Skin of body (tissue), 1 donor: ENCODE measurements at regions not wholly inside any gene's neighbourhood (a gene's known extent, or its start where the extent isn't known, plus 50 kb on each side); places are given as distances from the start of the nearest gene placed in this dataset.

Experiments used
- DNase-seq: peaks from one replicate; lab custom pipeline; 2025; lab: John Stamatoyannopoulos, UW

DNA sequence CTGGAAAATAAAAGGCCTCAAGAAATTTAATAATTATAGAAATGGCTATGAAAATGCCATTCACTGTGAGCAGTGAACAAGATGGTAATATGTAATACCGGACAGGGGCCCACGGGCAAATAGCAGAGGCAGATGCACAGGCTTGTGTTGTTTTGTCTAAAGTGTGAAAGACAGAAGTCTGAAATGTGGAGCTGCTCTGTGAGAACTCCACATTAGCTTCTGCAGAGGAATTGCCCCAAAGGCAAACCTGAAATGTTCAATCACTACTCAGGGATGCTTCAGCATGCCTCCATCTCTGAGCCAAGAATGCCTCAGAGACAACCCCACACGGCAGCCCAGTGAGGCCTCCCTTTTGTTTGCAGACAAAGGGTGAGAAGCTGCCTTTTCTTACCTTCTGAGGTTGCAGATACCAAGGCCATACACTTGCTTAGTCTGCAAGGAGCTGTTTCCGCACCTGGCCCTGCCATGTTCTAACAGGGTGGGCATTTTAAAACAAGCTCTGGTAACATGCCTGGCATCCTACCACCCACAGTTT is 124.3 kb upstream of the CXCL14 start:
- DNase-seq, result no peak

DNA sequence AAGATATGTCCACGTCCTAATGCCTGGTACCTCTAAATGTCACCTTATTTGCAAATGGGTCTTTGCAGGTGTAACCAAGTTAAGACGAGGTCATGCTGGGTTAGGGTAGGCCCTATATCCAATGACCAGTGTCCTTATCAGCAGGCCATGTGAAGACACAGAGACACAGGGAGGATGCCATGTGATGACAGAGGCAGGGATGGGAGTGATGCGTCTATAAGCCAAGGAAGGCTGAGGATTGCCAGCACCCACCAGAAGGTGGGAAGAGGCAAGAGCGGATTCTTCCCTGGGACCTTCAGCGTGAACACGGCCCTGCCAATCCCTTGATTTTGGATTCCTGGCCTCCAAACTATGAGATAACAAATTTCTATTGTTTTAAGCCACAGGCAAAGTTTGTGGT is 123.4 kb upstream of the CXCL14 start:
- DNase-seq, result no peak

DNA sequence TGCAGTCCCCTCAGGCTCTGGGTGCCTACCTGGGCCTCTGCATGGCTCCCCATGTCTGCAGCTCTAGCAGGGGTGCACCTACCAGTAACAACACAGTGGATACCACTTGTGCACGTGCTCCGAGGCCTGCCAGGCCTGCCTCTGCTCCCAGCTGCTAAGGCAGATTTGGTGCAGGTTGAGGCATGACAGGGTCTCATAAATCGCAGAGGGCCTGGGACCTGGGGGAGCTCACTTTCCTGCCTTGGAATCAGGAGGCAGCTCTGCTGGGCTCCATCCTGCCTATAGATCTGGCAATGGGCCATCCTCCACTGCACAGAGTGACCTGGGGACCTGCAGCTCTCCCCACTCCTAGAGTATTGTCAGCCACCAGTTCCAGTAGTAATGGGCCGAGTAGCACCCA is 121.9 kb upstream of the CXCL14 start:
- DNase-seq, result no peak

DNA sequence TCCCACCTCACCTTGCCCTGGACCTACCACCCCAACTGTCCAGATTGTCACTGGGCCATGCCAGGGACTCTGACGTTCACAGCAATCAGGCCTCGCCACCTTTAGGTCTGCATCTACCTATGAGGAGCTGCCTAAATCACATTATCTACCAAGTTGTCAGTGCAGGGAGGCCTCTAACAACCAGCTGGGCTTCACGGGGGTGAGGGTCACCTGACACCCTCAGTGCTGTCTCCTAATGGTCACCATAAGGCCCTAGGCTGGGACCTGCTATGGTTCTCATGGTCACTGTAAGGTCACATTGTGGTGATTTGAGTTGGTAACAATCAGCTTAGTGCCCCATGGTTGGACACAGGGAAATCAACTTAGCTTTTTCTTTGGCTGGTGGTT is 119.2 kb upstream of the CXCL14 start:
- no peak for DNase-seq

DNA sequence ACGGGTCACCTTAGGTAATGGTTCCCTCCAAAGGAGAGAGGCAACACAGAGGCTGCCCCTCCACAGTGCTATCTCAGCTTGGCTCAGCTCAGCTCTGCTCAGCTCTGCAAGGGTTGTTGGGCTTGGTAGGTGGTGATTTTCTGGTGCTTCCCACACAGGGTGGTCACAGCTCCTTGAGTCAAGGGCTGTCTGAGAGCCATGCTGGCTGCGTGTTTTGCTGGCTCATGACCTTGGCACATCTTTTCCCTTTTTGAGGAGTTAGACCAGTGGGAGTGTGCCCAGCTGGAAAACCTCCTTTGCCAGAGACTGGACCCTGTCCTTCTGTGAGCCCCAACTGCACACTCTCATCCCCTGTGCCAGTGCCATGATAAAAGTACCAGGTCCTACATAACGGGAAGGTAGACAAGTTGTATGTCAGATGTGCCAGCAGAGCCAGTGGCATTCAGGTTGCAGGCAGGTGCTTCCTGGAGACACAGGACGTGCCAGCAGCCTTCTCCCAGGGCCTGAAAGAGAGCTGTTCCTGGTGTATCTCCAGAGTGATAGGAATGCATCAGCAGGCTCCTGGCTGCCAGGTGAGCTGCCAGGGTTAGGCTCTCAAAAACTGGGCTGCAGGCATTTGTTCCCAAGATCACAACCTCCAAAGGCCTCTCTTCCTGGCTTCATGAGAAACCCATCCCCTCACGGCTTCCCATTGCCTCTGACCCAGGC is 118.6 kb upstream of the CXCL14 start:
- DNase-seq, result no peak

DNA sequence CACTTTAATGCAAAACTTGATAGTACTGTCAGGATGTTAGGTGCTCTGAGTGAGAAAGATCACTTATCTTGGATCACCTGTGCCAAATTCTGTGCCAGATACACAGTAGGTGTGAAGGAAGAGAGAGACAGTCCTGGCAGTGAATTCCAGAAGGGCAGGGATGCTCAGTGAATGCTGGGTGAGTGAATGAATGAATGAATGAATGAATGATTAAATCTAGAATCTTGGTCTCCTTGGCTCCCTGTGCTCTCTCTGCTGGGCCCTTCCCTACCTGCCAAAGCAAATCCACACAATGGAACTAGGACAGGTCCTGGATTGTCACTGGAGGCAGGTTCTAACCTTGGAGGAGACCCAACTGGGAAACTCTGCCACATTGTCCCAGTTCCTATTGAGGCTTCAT is 117.5 kb upstream of the CXCL14 start:
- DNase-seq, result no peak

DNA sequence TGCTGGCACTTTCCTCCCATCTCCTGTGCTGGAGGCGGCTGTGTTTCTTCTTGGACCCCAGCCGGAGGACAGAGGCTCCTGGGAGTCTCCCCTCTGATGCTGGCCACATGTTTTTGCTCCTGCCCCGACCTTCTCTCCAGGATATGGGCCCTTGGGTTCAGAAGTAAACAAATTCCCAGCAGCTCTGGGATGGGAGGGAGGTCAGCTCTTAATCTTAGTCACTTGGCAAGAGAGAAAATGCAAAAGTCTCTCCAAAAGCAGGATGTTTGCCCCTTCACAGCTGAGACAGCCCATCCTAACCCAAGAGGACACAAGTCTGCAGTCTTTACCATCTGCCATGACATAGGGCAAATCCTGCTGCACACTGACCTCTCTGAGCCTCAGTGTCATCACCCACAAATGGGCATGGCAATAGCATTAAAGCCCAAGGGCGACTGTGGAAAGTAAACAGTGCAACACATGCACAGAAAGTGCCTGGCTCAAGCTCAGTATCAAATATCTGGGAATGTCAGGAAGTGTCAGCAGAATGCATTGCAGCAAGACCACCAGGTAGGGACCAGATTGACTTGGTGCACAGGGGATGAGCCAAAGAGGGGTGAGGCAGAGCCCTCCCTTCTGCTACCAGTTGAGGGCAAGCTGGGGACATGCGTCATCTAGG is 117.0 kb upstream of the CXCL14 start:
- no peak for DNase-seq

DNA sequence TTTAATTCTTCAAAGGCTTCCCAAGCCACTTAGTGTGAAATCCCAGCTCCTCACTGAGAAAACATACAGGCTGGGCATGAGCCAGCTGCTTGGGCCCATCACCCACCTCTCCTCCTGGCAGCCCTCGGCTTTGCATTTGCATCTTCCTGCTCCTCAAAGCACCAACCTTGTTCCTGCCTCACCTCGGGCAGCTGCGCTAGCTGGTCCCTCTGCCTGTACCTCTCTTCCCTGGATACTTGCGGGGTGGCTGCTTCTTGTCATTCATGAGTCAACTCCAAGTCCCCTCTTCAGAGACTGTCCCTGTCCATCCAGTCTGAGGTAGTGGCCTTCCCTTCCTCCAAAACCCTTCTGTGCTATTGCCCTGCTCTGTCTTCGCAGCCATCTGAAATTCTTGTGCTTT is 116.1 kb upstream of the CXCL14 start:
- no peak for DNase-seq

DNA sequence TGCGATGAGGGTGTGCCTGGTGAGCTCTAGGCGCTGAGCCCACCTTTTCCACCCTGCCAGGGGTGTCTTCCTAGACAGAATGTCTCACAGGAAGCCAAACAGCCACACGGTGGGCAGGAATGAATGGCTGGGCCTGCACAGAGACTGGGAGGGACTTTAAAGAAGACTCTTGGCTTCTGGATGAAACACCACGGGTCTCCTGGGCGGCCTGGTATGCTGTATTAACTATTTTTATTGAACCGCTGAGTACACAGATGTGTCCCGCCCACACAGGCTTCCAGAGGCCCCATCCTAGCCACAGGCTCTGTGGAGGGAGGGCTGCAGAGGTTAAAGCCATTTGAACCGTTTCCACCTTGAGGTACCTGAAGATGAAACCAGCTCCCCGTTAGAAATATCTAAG is 115.2 kb upstream of the CXCL14 start:
- peak; percentile 33 for DNase-seq

DNA sequence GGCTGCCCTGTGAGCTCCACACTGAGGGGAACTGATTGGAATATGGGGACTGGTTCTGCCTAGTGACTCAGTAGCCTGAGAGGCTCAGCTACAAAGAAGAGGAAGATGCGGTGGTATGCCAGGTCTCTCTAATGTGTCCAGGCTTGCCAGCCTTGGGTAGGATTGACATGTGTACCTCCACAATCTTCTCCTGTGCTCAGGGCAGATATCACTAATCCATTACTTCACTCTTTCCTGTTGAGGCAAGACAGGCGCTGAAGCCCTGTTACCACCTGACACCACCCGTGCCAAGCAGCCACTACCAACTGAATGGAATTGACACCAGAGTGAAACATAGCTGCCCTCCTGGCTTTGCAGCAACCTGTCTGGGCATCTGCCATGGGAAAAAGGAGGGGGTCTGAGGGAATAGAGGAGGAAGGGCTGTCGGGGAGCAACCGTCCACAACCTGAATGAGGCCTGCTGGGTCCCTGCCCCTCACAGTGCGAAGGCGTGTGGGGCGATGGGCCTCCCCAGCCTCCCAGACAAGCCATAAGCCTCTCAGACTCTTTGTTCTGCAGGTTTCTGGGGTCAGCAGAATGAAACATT is 114.7 kb upstream of the CXCL14 start:
- DNase-seq, result no peak

DNA sequence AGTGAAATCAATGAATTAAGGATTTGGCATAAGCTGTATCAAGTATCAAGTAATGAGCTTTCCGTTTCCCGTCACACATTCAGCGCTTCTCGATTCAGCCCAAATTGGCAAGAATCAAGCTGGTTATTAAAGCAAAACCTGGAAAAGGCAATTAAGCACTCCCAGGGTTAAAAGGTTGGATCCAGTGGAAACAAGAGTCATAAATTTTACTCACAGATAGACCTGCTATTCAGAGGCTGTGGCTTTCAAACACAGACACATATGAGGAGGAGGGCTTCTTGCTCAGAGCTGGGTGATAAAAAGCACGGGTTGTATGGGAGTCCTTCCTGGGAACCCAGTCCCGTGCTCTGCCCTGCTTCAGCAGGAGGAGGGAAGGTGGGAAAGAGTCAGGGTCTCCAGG is 112.3 kb upstream of the CXCL14 start:
- no peak for DNase-seq

DNA sequence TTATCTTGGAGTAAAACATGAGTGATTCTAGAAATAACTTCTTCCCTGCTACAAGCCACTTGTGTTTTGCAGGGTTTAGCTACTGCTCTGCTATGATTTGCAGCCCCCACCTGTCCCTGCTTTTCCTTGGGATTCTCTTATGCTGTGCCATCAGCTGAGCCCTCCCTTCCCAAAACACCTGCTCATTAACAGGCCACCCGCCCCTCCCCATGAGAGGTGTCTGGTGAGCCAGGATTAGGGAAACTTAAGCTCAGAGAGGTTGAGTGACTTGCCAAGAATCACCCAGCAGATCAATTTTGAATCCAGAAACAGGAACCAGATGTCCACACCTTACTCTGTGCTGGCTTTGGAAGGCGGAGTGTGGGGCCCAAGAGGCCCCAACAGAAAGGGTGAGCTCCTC is 111.7 kb upstream of the CXCL14 start:
- DNase-seq, result no peak

DNA sequence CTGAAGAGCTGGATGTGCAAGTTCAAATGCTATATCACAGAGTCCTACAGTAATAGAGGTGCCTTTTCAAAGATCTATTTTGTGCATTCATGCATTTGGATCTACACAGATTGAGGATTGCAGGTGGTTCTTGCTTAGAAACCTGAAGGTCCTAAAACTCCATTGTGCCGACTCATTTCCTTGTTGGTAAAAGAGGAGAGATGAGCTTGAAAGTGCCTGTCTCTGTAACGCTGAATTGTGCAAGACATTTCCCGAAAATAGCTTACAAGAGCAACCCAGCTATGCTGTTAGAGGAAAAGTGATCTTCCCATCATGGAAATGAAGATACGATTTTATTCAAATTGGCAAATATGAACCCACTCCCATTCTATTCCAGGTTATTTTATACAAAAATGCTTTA is 110.7 kb upstream of the CXCL14 start:
- no peak for DNase-seq

DNA sequence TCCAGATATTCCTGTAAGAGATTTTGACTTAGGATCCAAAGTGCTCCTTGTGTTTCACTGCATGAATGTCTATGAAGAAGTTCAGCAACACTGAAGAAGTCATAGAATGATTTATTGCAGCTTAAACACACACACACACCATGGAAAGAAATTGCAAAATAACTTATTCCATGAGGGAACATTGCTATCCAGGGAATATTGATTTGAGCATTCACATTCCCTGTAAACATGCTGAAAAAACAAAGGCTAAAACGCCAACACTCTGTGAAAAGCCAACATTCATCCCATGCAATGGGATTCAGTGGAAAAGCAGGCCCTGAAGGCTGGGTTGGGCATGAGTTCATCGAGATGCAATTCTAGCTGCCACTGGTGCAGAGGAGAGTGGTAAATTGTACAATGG is 109.6 kb upstream of the CXCL14 start:
- DNase-seq, result peak; percentile 54

DNA sequence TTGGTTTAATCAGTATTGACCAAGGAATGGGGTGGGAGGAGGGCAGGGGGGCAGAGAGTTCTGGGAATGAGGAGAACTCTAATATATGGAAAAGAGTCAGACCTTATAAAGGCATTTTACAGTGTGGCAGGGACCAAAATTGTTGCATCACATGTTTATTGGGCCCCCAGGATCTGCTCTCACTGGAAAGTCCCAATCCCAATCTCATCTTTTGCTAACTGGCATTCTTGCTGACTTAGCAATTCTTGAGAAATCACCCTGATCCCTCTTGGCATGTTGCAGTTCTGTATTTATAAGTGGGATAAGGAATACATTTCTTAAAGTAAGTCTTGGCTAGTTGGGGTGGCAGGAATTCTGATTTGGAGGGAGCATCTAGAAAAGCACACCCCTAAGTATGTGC is 104.4 kb upstream of the CXCL14 start:
- DNase-seq, result no peak

DNA sequence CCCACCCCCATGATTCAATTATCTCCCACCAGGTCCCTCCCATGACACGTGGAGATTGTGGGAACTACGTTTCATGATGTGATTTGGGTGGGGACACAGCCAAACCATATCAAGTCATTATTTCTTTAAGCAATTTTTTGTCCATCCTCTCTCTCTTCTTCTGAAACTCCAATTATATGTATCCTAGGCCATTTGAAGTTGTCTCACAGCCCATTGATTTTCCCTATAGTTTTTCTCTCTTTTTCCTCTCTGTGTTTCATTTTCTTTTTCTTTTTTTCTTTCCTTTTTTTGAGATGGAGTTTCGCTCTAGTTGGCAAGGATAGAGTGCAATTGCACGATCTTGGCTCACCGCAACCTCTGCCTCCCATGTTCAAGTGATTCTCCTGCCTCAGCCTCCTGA is 101.9 kb upstream of the CXCL14 start:
- no peak for DNase-seq

DNA sequence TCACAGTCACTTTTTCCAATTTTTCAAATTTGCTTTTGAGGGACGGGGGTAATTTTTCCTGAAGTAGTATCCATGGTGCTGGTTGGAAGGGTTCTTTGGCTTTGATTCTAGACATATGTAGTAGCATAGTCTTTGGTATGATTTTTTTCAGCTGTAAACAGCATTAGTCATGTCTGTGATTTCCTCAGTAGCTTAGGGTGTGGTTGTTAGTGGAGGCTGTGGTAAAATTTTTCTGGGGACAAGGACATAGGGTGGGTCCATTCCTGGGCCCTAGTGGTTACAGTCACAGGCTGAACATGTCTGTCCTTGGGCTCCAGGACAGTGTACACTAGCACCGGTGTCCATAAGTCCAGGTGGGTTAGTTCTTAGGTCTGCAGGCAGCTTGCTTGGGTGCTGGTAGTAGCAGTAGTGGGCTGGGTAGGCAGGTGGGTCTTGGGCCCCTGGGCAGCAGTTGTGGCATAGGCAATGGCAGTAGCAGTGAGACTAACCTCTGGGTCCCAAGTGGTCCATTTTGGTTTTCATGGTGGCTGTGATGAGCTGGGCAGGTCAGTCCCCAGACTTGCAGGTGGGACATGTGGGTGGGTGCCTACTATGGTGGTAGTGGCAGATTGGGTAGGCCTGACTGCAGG is 100.0 kb upstream of the CXCL14 start:
- DNase-seq, result no peak

DNA sequence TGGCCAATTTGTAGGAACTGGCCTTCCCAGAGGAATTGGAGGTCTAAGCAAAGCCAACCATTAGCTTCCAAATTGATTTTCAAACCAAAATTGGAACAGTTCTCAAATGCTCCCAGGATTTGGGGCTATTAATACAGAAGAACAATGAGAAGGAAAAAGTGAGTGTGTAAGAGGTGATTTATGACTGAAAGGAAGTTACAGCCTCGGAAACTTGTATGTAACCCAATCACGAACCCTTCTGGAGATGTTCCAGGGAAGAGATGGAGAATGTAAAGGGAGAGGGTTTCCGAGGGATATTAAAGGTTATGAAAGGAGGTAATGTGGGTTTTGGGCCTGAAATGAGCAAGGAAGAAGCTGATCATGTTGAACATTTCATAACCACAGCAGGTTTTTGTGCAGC is 93.2 kb upstream of the CXCL14 start:
- DNase-seq, result no peak

DNA sequence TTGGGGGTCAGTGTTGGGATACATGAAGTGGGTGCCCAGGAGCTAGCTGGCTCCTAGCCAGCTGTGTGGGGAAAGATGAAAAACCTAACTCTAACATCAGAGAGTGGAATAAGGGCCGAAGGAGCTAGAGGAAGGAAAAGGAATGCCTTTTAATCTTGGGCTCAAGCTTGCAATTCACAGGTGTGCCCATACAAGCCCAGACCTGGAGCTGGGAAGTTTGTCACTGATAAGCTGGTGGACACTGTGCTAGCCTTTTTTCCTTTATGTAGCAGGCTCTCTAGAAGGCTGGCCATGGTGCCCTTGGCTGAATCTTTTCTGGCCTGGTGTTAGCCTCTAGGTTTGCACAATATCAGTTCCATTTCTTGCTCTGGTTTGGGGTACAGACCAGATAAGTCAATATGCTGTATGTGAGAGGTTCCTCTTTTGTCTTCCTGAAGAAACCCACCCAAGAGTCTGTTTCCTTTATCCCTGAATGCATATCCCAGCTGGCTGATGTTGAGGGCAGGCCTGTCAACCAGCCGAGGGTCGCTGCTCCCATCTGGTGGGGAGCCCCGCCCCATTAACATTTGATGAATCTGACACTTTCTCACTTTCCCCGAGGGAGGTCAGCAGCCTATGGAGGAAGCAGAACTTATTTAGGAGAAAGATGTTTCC is 92.4 kb upstream of the CXCL14 start:
- DNase-seq, result no peak

DNA sequence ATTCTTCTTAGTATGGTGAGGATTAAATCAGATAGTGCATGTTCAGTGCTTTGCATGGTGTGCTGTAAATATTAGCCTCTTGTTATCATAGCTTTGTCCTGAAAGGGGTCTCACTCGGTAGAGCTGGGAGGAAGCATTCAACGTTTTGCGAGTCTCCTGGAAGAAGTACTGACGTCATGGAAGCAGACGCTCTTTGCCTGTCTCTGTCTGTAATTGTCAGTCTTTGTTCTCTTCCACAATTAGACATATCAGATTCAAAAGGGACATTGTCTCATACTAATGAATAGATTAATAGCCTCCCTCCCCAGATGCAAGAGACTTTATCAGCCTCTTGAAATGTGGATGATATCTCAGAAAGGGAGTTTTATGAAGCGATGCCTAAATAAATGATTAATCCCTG is 91.8 kb upstream of the CXCL14 start:
- DNase-seq, result no peak

DNA sequence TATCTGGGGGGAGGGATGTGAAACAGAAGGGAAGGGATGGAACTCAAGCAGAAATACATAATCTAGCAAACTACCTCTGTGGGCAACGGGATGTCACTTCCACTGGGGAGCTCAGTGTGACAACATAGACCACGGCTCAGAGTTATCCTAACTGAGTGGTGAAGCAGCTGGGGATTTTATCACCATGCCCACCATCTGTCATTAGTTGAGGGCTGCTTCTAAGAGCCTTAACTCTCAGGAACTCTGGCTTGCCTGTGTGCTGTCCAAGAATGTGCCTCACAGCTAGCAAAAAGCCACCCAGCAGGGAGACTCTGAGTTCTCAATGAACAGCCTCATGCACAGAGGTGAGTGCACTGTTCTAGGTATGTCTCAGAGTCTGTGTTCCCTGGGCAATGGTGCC is 90.6 kb upstream of the CXCL14 start:
- DNase-seq, result no peak

DNA sequence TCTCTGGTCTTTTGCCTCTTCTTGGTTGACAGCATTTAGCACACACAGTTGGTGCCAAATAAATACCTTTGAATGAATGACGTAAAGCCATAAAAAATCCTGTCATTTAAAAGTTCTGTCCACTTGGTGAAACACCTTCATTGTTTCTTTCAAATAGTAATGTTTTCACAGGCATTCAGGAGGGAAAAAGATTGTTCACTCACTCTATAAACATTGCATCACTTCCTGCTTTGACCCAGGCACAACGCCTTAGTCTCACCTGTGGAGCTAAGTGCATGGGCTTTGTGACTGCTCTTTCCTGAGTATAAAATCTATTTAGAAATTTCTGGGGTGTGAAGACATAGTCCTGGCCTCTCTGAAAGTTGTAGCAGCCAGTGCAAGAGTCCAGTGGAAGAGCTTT is 88.9 kb upstream of the CXCL14 start:
- DNase-seq, result no peak
